GM18498 (cell line): ENCODE measurements at regions not wholly inside any gene's neighbourhood (a gene's known extent, or its start where the extent isn't known, plus 50 kb on each side); places are given as distances from the start of the nearest gene placed in this dataset.

Source experiments
- ATAC-seq: cut with Tn5 transposase; IDR thresholded peaks from one replicate; pipeline ENCODE4 v1.9.1; 2021; ENCODE audit warnings: mild to moderate bottlenecking, moderate library complexity; ENCODE audit not compliant: unreplicated experiment

- ATAC-seq = no peak
Observed at GRCh38 chr20:52515877-52516276, 324.3 kb upstream of the ZFP64 start.

GRCh38 chr20:52500157-52500556, 308.6 kb upstream of the ZFP64 start:
- ATAC-seq = no peak

- no peak for ATAC-seq
Observed at GRCh38 chr20:52497731-52498130, 306.2 kb upstream of the ZFP64 start.

DNA sequence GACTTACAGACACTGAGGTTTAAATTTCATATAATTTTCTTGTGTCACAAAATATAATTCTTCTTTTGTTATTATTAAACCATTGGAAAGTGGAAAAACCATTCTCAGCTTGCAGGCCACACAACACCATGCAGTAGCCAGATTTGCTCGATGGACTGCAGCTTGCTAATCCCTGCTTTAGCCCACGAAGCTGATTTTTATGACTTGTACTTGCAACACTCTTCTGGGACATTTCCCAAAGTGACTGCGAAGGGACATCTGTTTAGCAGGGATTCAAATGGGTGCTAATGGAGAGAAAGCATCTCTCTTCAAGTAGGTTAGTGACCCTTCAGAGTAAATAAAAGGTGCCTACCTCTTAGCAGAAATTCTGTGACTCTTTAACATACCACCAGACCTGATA, 304.6 kb upstream of the ZFP64 start:
- no peak for ATAC-seq

DNA sequence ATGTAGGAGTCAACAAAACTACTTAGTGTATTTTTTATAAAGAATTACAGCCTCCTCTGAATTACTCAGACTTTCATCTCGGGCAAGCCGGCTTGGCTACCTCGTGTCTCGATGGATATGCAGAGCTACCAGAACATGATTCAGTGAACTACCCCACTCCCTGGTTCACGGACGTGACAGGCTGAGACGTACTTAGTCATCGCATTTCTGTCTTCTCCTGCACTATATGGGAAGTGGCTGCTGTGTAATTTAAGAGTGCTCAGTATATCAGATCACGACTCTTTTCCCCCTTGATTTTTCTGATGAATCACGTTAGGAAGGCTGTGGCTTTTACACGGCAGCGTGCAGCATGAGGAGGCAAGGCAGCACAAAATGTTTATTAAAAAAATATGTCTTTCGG, 302.7 kb upstream of the ZFP64 start:
- no peak for ATAC-seq

DNA sequence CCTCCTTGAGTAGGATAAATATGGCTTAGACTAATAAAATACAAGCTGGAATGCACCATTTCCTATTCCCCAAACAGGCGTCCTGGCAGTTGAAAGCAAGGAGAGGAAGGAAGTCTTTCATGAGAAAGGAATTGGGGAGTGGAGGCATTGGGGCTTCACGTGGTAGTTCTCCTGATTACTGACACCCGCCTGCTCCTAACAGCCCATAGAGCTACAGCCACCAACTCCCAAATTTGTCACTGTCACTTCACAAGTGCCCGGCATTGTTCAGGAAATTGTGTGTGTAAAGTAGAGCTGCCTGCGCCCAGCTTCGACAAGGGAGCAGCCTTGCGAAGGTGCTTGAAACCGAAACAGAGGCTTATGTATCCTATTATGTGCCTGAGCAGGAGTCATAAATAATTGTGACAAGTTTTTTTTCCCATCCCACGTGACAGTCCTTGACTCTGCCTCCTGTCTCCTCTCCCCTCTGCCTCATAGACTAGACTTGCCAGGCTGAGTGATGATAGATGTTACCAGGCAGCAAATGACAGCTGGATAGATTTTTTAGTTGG, 301.7 kb upstream of the ZFP64 start:
- no peak for ATAC-seq

GRCh38 chr20:52490711-52491430, 299.3 kb upstream of the ZFP64 start:
- ATAC-seq = no peak

DNA sequence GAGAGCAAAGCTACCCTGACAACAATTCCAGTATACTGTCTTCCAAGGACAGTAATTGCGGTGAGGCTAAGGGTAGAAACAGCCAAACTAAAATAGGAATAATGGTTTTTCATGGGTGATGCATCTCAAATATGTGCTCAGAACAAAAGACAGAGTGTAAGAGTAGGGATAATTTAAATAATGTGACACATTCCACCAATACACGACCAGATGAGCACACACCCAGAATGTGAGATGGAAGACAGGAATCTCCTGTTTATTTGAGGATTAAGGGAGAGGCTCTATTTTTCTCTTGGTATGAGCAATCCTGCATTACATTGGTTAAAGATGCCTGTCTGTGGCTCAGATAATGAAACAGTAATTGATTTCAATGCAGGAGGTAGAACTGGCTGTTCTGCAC, 292.9 kb upstream of the ZFP64 start:
- ATAC-seq = no peak

- ATAC-seq = no peak
Observed at GRCh38 chr20:52483382-52483781, 291.8 kb upstream of the ZFP64 start.

DNA sequence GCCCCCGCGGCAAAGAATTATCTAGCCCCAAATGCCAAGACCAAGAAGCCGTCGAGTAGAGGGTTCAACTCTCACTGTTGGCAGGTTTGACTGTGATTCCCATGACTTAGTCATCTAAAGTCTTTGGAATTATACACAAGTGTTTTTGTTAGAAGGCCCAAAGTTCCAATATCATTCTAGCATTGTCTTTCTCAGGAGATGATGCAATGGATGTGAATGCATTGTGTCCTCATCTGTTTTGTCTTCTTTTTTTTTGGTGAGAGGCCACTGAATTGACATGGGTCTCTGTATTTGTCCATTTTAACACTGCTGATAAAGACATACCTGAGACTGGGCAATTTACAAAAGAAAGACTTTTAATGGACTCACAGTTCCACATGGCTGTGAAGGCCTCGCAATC, 290.5 kb upstream of the ZFP64 start:
- ATAC-seq = no peak

DNA sequence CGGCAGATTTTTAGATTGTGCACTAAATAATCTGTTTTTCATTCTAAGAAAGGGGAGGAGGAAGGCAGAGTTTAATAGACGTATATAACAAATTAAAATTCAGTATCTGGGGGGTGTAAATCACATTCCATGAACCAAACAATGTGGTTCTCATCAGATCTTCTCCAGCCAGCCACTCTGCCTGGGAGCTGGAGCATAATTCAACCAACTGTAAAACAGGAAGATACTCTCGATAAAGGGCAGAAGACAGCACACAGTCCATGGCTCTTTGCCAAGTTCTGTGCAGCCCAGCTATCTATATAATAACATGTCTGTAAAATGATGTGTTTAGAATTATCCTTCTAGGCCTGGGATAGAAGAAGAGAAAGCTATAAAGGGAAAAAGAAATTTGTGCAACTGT, 289.9 kb upstream of the ZFP64 start:
- no peak for ATAC-seq

- no peak for ATAC-seq
Observed at GRCh38 chr20:52476074-52476750, 284.6 kb upstream of the ZFP64 start.

GRCh38 chr20:52473186-52473585, 281.6 kb upstream of the ZFP64 start:
- no peak for ATAC-seq

DNA sequence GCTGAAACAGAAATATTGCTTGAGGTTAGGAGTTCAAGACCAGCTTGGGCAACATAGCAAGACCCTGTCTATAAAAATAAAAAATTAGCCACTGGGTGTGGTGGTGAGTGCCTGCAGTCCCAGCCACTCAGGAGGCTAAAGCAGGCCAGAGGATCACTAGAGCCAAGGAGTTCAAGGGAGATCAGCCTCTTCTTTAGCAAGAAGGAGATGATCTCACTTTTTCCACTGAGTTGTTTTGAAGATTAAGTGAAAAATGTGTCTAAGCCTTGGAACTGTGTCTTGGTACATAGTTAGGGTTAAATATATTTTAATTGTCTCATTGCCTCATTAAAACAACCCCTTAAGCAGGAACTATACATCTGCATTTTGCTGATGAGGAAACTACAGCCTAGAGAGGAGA, 279.0 kb upstream of the ZFP64 start:
- no peak for ATAC-seq

DNA sequence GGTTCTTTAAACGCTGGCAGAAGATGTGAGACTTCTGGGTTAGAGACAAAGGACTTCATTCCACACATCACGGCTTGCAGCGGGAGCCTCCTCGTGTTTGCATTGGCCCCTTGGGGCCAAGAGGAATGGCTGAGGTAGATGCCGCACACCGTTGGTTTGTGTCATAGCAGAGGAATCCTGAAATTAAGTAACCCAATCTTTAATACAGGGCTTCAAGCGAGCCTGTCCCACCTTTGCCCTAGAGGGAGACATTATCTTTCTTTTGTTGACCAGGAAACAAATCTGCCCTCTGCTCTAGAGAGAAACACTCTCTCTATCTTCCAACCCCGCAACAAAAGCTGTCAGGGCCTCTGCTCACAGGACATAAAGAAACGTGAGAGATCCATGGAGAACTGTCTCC, 277.5 kb upstream of the ZFP64 start:
- ATAC-seq = no peak

- ATAC-seq = no peak
Observed at GRCh38 chr20:52465991-52466390, 274.4 kb upstream of the ZFP64 start.

DNA sequence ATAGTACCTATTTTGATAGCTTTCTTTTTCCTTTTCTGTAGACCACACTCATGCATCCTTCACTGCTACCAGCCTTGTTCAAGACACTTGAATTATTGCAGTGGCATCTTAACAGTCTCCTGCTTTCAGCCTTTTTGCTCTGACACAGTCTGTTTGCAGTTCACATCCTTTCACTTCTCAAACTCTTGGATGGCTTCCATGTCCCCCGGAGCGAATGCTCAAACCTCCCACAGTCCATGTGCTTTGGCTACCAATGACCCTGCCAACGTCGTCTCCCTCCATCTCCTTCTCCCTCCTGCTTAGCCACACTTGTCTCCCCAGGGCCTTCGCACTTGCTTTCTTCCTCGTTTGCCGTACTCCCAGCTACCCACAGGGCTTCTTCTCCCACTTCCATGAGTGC, 270.0 kb upstream of the ZFP64 start:
- no peak for ATAC-seq

- ATAC-seq = no peak
Observed at GRCh38 chr20:52459150-52459549, 267.6 kb upstream of the ZFP64 start.

DNA sequence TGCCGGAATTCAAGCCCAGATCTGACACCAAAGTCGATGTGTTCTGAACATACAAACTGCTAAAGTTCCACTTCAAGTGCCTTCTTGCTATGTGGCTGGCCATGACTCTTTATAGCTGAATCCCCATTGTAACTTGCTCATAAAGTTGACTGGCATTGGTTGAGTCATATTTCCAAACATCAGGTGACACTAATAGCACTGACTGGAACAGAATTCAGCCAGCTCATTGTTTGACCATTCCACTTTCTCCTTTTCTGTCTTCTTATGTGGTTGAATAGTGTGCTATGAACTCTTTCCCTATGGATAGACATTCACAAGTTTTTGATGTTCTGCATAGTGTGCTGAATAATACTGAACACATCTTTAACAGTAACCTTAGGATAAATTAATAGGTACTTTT, 266.2 kb upstream of the ZFP64 start:
- no peak for ATAC-seq

DNA sequence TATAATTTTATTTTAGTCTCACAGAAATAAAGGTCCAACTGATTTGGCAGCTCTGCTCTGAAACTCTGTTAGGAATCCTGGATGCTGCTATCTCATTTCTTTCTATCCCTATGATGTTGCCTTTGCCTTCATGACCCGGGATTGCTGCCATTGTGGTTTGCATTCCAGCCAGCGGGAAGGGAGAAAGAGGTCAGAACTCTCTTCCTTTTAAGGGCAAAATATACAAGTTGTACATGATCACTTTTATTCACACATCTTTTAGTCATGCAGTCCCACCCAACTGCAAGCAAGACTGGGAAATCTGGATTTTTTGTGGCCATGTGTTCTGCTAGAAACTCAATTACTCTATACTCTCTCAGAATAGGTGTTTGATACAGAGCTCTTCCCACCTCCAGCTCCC, 263.1 kb upstream of the ZFP64 start:
- ATAC-seq = no peak

DNA sequence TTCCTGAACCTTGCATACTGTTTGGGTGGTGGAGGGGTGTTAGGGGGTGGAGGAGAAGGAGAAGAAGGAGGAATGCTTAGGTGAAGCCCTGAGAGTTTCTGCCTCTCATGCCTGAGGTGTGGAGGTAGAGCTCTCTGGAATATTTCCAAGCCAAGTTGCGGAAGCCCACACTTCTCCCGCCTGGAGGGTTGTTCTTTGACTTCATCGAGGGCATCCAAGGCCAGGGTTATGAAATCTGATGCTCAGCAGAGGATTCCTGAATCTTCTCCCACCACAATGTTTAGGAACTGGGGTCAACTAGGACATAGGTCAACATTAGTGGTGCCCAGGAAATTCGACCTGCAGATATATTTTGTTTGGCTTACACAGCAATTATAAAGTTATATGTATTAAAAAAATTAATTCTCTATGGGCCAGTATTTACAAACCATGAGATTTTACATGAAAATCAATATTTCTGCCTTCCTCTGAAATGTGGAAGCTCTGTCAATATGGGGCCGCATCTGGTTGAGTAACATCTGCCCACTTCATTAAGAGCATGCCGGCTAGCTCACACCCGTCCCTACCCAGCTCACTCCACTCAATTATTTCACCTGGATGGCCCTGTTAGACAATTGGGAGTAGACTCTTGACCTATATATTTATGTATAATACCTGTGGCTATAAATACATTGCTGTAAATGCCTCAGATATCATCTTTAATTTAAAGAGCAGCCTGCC, 257.1 kb upstream of the ZFP64 start:
- no peak for ATAC-seq

DNA sequence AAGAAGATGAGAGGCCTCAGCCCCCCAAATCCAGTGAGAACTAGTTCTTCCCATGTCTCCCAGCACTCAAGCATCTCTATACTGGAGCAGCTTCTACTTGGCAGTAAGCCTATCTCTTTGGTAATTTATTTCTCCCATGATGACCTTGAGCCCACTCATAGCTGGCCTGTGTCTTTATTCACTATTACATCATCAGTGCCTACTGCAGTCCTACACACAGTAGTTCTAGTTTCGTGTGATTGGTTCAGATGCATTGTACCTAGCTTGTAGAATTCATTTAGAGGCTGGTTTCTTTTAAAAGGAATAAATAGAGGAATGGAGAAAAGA, 255.6 kb upstream of the ZFP64 start:
- no peak for ATAC-seq
